NCI-H774 (cell line): ENCODE measurements at regions not wholly inside any gene's neighbourhood (a gene's known extent, or its start where the extent isn't known, plus 50 kb on each side); places are given as distances from the start of the nearest gene placed in this dataset.

Source experiments
- DNase-seq: peaks from one replicate; lab custom pipeline; 2025; lab: John Stamatoyannopoulos, UW

DNA sequence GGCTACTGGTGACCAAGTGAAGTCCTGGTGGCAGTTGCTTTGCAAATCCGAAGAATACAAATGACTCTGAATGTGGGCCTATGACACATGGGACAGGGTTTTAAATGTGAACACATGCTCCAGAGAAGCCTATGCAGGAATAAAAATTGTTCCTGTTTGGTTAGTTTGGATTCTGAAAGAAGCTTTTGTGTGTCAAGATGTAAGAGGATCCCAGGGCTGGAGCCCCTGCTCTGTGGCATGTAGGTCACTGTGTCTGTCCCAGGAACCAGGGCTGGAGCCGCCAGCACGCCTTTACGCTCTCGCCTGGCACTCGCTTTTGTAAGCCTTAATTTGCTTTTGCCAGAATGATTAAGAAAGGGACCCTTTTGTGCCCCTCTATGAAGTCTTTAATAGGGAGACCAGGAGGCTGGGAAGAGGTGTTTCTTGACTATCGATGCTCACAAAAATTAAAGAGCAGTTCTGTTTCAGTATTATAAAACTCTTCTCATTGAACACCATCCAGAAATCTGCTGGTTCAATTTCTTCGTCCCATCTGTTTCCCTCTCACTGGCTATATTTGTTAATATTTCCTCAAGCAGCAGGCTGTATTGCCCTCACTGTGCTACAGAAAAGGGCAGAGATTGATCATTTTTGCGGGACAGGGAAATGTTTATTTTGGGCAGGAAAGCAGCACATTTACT, 532.7 kb upstream of the POU3F3 start:
- DNase-seq, result no peak

DNA sequence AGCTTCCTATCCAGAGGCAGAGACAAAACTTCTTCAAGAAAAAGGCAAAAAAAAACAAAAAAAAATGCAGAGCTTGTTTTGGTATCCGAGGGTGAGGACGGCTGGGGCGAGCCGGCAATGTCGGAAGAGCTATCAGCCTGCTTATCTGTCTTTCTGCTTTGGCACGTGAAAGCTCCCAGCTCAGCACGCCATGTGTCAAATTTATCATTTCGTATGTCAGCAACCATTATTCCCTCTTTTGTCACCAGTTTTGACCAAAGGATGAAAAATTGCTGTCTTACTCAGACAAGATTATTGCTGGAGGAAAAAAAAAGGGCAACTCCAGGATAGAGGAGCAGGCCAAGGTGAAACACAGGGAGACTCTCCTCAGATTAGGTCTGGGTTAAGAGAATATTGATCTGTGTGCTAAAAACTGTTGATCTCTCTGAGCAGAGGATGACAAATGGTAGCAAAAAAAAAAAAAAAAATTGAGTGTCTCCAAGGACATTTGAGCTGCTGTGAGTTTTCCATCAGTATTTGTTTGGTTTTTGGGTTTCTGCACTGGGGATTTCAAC, 532.0 kb upstream of the POU3F3 start:
- no peak for DNase-seq

GRCh38 chr2:104332731-104333130, 521.2 kb upstream of the POU3F3 start:
- DNase-seq, result no peak

GRCh38 chr2:104337869-104338268, 516.0 kb upstream of the POU3F3 start:
- no peak for DNase-seq

- DNase-seq, result no peak
Measured at GRCh38 chr2:104340162-104340561, 513.8 kb upstream of the POU3F3 start.

- DNase-seq, result no peak
Measured at GRCh38 chr2:104340879-104341828, 512.8 kb upstream of the POU3F3 start.

GRCh38 chr2:104344306-104344705, 509.6 kb upstream of the POU3F3 start:
- no peak for DNase-seq

GRCh38 chr2:104344985-104345384, 508.9 kb upstream of the POU3F3 start:
- DNase-seq, result no peak

DNA sequence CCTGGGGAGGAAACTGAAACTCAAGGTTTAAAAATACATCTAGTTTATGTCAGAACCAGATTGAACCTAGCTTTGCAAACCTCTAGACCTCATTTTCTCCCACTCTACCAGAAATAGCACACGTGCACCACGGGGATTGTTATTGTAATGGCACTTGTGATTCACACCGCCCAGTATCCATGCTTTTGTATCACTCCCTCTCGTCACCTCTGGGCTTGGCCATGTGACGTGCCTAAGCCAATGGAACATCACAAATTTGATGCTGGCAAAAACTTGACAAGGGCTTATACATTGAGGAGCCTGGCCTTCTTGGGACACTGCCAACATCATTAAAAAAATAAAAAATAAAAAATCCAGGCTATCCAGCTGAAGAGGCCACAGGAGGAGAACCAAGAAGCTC, 495.8 kb upstream of the POU3F3 start:
- DNase-seq, result no peak

DNA sequence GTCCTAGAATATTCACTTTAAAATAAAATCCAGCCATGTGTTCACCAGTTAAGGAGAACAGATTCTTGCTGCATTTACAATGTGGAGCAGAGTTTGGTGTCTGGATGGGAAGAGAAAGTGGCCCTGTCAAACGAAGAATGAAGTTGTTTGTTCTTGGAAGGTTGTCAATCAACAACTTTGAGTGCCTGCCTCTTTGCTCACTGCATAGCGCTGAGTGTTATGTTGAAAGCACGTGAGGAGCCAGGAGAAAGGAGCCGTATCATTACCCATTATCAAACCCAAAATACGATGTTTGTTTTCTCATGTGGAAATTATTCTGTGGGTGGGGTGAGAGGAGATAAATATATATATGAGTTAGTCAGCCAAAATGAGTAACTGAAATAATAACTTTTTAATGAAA, 492.5 kb upstream of the POU3F3 start:
- no peak for DNase-seq

DNA sequence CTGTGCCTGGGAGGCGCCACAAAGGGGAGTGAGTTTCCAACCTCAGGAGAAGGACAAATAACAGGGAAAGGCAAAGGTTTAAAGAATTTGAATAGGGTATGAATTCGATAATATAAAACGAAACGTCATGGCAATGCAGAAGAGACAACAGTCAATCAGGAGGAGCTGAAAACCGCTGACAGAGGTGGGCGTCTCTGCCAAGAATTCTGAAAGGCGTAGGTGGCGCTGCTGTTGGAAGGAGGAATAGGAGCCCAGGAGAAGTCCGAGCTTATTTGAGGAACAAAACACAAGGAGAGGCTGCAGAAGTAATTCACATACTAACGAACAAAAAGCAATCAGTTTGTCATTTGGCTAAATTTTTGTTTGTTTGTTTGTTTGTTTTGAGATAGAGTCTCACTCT, 485.8 kb upstream of the POU3F3 start:
- DNase-seq, result no peak

DNA sequence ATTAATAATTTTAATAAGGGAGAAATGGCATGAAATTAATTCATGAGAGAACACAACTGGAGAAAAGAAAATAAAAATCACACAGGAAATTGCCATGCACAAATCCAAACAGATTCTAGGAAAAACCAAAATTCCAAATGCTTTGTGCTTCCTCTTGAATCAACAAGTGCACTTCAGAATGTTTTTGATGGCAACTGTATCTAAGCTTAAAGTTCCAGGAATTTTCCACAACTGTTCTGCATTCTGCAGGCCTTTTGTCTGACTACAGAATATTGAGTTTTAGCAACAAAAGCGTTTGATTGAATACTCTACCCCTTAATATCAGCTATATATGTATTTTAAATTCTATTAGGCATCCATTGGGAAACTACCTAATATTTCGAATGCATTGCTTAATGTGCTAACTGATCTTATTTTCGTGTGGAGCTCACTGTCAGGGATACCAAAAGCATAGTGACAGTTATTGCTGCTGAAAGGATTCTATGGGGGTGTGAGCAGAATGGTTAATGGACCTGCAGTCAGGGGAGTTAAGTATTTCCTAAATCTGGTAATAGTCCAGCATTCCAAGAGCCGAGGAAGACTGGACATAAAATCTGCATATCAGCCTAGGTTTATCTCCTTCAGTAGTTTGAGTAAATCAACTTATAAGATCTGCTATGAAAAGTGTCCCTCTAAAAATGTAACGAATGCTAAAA, 482.7 kb upstream of the POU3F3 start:
- DNase-seq, result no peak

- no peak for DNase-seq
Measured at GRCh38 chr2:104375206-104375605, 478.7 kb upstream of the POU3F3 start.

GRCh38 chr2:104378853-104379374, 475.0 kb upstream of the POU3F3 start:
- DNase-seq, result peak; percentile 26

GRCh38 chr2:104384961-104385360, 469.0 kb upstream of the POU3F3 start:
- DNase-seq, result no peak

DNA sequence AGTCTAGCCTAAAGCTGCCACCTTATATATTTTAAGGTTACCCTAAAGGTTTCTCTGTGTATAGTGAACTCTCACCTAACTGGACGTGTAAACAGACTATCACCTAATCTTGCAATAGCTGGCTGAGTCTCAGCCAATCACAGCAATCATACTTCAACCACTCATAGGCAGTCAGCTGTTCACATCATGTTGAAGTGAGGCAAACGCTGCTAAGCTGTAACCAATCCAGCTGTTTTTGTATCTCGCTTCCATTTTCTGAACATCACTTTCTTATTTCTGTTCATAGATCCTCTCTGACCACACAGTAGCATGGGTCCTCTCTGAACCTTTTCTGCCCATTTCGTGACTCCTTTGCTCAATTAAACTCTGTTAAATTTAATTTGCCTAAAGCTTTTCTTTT, 468.2 kb upstream of the POU3F3 start:
- DNase-seq, result no peak

DNA sequence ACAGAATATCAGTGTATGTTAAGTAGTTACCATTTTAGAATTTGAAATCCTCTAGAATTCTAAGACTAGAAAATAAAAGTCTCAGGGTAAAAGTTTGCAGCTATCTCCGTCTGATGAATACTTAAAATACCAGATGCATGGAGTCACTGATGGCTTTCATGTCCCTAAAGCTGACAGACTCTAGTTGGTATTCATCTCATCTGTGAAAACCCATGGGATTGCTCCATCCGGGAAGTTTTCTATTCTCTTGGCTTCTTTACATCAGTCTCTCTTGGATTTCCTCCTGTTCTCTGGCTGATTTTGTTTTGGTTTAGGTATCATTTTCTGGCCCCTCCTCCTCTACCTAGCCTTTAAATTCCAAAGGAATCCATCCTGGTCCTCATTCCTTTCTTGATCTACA, 465.6 kb upstream of the POU3F3 start:
- DNase-seq, result no peak

- no peak for DNase-seq
Measured at GRCh38 chr2:104402825-104403224, 451.1 kb upstream of the POU3F3 start.

- DNase-seq, result no peak
Measured at GRCh38 chr2:104404526-104404925, 449.4 kb upstream of the POU3F3 start.

- no peak for DNase-seq
Measured at GRCh38 chr2:104405623-104406022, 448.3 kb upstream of the POU3F3 start.

- DNase-seq, result peak; percentile 69
Measured at GRCh38 chr2:104406261-104406726, 447.6 kb upstream of the POU3F3 start.

DNA sequence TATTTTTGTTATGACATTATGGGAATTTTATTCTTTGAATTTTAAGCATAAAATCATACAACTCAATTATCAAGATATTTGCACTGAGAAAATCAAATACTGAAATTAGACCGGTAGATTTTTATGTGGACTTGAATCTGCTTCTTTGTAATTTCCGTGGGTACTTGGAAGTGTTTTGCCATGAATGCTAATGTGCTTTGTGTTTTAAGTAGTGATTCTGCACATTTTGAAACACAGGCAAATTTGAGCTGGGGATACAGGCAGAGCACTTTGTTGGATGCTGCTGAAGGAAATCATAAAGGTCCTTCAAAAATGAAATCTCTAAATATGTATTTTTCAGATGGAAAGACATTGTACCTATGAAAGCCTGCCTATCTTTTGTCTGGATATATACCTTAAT, 446.3 kb upstream of the POU3F3 start:
- no peak for DNase-seq
